ENCODE measurements at regions not wholly inside any gene's neighbourhood (a gene's known extent, or its start where the extent isn't known, plus 50 kb on each side); places are given as distances from the start of the nearest gene placed in this dataset.

- ATAC-seq = no peak
- Histone ChIP-seq H3K9me3 (no peaks in the 10 kb centered on the region), H3K27ac (no peak overlapping the region), H3K27me3 (no peaks in the 10 kb centered on the region), H3K4me1 (no peaks in the 10 kb centered on the region), H3K36me3 (no peaks in the 10 kb centered on the region), H3K4me3 (no peak overlapping the region)
- 62 to 70% (median 67%) methylated on average over 3 of the region's 3 CpGs for WGBS, 4 donors
- intact Hi-C loops (cut with DNase I) = no loop called here
- TF ChIP-seq POLR2A (IDR thresholded peaks at IDR 0.05) (no peak), CTCF (IDR thresholded peaks at IDR 0.05) (no peak)
- DNase-seq = no peak
These were observed 1023.5 kb downstream of the TYW1 start for GRCh38 chr7:68020102-68020501.

- no peak for ATAC-seq
- Histone ChIP-seq H3K4me3 (no peak overlapping the region), H3K9me3 (peaks cover 0 to 12% (median 0%) of the 10 kb centered on the region in 12 donors)
These were observed 1028.7 kb downstream of the TYW1 start for GRCh38 chr7:68025369-68025768.

GRCh38 chr7:68030530-68030929, 1033.9 kb downstream of the TYW1 start:
- intact Hi-C loops (cut with DNase I) = no loop called here
- Histone ChIP-seq H3K4me3 (no peak overlapping the region), H3K36me3 (no peaks in the 10 kb centered on the region), H3K27me3 (peaks cover 0 to 3% (median 0%) of the 10 kb centered on the region in 9 donors), H3K4me1 (no peaks in the 10 kb centered on the region), H3K27ac (no peak overlapping the region), H3K9me3 (peaks cover 0 to 20% (median 2%) of the 10 kb centered on the region in 12 donors)
- 66 to 82% (median 74%) methylated on average over 3 of the region's 3 CpGs for WGBS, 4 donors
- DNase-seq (no peak), ATAC-seq (no peak)
- no peak for TF ChIP-seq POLR2A (IDR thresholded peaks at IDR 0.05)
- TF ChIP-seq CTCF (IDR thresholded peaks at IDR 0.05) = no peak

More at GRCh38 chr7:68025369-68025768, 1028.7 kb downstream of the TYW1 start:
- Histone ChIP-seq H3K36me3 (no peaks in the 10 kb centered on the region), H3K27me3 (no peaks in the 10 kb centered on the region), H3K4me1 (no peaks in the 10 kb centered on the region), H3K27ac (no peak overlapping the region)
- DNase-seq = no peak
- no peak for TF ChIP-seq CTCF (IDR thresholded peaks at IDR 0.05)
- no peak for TF ChIP-seq POLR2A (IDR thresholded peaks at IDR 0.05)
- intact Hi-C loops (cut with DNase I) = no loop called here

GRCh38 chr7:68031180-68031943, 1034.7 kb downstream of the TYW1 start:
- Histone ChIP-seq H3K4me1 (no peaks in the 10 kb centered on the region), H3K27me3 (peaks cover 0 to 6% (median 0%) of the 10 kb centered on the region in 9 donors), H3K4me3 (no peak overlapping the region), H3K27ac (no peak overlapping the region), H3K9me3 (peaks cover 0 to 20% (median 2%) of the 10 kb centered on the region in 12 donors), H3K36me3 (no peaks in the 10 kb centered on the region)
- DNase-seq = no peak
- TF ChIP-seq POLR2A (IDR thresholded peaks at IDR 0.05) = no peak
- TF ChIP-seq CTCF (IDR thresholded peaks at IDR 0.05) = no peak
- intact Hi-C loops (cut with DNase I) = no loop called here
- WGBS, 4 donors = 54 to 68% (median 58%) methylated on average over 5 of the region's 5 CpGs
- no peak for ATAC-seq
